HUES64 (cell line): ENCODE measurements at regions not wholly inside any gene's neighbourhood (a gene's known extent, or its start where the extent isn't known, plus 50 kb on each side); places are given as distances from the start of the nearest gene placed in this dataset.

Experiments used
- H3K27ac ChIP-seq: 2 replicates; pipeline ENCODE4 v1.7.0; 2013; ENCODE audit warnings: low read depth, low read length, inconsistent platforms
- H3K27me3 ChIP-seq: 2 replicates; pipeline ENCODE4 v1.6.1; 2013; ENCODE audit warnings: mild to moderate bottlenecking, low read length; ENCODE audit not compliant: insufficient read depth
- H3K36me3 ChIP-seq: 2 replicates; pipeline ENCODE4 v1.6.1; 2013; ENCODE audit warnings: mild to moderate bottlenecking, low read length; ENCODE audit not compliant: insufficient read depth
- H3K4me1 ChIP-seq: 2 replicates; pipeline ENCODE4 v1.6.1; 2013; ENCODE audit warnings: mild to moderate bottlenecking, low read length, moderate library complexity; ENCODE audit not compliant: insufficient read depth
- H3K4me3 ChIP-seq: 2 replicates; pipeline ENCODE4 v1.5.1; 2013; ENCODE audit warnings: mild to moderate bottlenecking, low read length, moderate library complexity
- H3K9ac ChIP-seq: 2 replicates; pipeline ENCODE4 v1.6.1; 2013; ENCODE audit warnings: mild to moderate bottlenecking, low read depth, low read length
- H3K9me3 ChIP-seq: 2 replicates; pipeline ENCODE4 v1.6.1; 2013; ENCODE audit warnings: low read depth, low read length; ENCODE audit not compliant: insufficient read depth
- whole genome bisulfite sequencing: fragments of 150-250, 120-280 bp; methylation state at CpG from one replicate; pipeline ENCODE4 v1.1.7; 2013; ENCODE audit warnings: missing lambda C conversion rate; 5-methylcytosine and 5-hydroxymethylcytosine counted together

GRCh38 chr3:166420071-166420470 is 582.8 kb upstream of the BCHE start:
- Histone ChIP-seq H3K36me3 (no peaks in the 10 kb centered on the region), H3K9me3 (no peaks in the 10 kb centered on the region), H3K27ac (no peak overlapping the region), H3K9ac (no peak overlapping the region), H3K4me1 (no peaks in the 10 kb centered on the region), H3K4me3 (no peak overlapping the region), H3K27me3 (no peaks in the 10 kb centered on the region)
- WGBS = no CpG with 5 or more reads among the region's 2 CpGs

- H3K36me3 ChIP-seq = no peaks in the 10 kb centered on the region
- H3K9me3 ChIP-seq = no peaks in the 10 kb centered on the region
- no peak overlapping the region for H3K4me3 ChIP-seq
- no peak overlapping the region for H3K9ac ChIP-seq
- WGBS = 100% methylated on average over 1 of the region's 1 CpG
- H3K4me1 ChIP-seq = no peaks in the 10 kb centered on the region
- no peaks in the 10 kb centered on the region for H3K27me3 ChIP-seq
- no peak overlapping the region for H3K27ac ChIP-seq
Measured at GRCh38 chr3:166405896-166406295, 568.7 kb upstream of the BCHE start.

- Histone ChIP-seq H3K36me3 (no peaks in the 10 kb centered on the region), H3K4me3 (no peak overlapping the region), H3K9me3 (no peaks in the 10 kb centered on the region)
Measured at GRCh38 chr3:166405465-166405864, 568.2 kb upstream of the BCHE start.

GRCh38 chr3:166390303-166390702 is 553.1 kb upstream of the BCHE start:
- Histone ChIP-seq H3K4me3 (no peak overlapping the region), H3K9me3 (no peaks in the 10 kb centered on the region), H3K4me1 (no peaks in the 10 kb centered on the region), H3K27me3 (no peaks in the 10 kb centered on the region), H3K27ac (no peak overlapping the region), H3K9ac (no peak overlapping the region), H3K36me3 (no peaks in the 10 kb centered on the region)

More at GRCh38 chr3:166405465-166405864, 568.2 kb upstream of the BCHE start:
- no peak overlapping the region for H3K9ac ChIP-seq
- no peaks in the 10 kb centered on the region for H3K27me3 ChIP-seq
- H3K4me1 ChIP-seq = no peaks in the 10 kb centered on the region
- H3K27ac ChIP-seq = no peak overlapping the region

- no peaks in the 10 kb centered on the region for H3K4me1 ChIP-seq
- 95% methylated on average over 1 of the region's 2 CpGs for WGBS
- H3K27me3 ChIP-seq = no peaks in the 10 kb centered on the region
- no peak overlapping the region for H3K9ac ChIP-seq
- H3K9me3 ChIP-seq = no peaks in the 10 kb centered on the region
- no peak overlapping the region for H3K27ac ChIP-seq
- no peak overlapping the region for H3K4me3 ChIP-seq
- no peaks in the 10 kb centered on the region for H3K36me3 ChIP-seq
Measured at GRCh38 chr3:166388321-166388720, 551.1 kb upstream of the BCHE start.

- WGBS = no CpG with 5 or more reads among the region's 1 CpG
- H3K27me3 ChIP-seq = no peaks in the 10 kb centered on the region
Measured at GRCh38 chr3:166372571-166373106, 535.4 kb upstream of the BCHE start.

GRCh38 chr3:166367947-166368533 is 530.8 kb upstream of the BCHE start:
- H3K27ac ChIP-seq = no peak overlapping the region
- no peaks in the 10 kb centered on the region for H3K4me1 ChIP-seq
- H3K9me3 ChIP-seq = no peaks in the 10 kb centered on the region
- 89% methylated on average over 2 of the region's 2 CpGs for WGBS
- no peaks in the 10 kb centered on the region for H3K36me3 ChIP-seq
- no peaks in the 10 kb centered on the region for H3K27me3 ChIP-seq
- no peak overlapping the region for H3K9ac ChIP-seq
- H3K4me3 ChIP-seq = no peak overlapping the region

More at GRCh38 chr3:166372571-166373106, 535.4 kb upstream of the BCHE start:
- Histone ChIP-seq H3K36me3 (no peaks in the 10 kb centered on the region), H3K9ac (no peak overlapping the region), H3K4me3 (no peak overlapping the region), H3K9me3 (no peaks in the 10 kb centered on the region), H3K4me1 (no peaks in the 10 kb centered on the region), H3K27ac (no peak overlapping the region)

- Histone ChIP-seq H3K4me3 (no peak overlapping the region), H3K4me1 (no peaks in the 10 kb centered on the region), H3K9me3 (no peaks in the 10 kb centered on the region), H3K27me3 (no peaks in the 10 kb centered on the region), H3K36me3 (no peaks in the 10 kb centered on the region), H3K9ac (no peak overlapping the region), H3K27ac (no peak overlapping the region)
- 70% methylated on average over 1 of the region's 2 CpGs for WGBS
Measured at GRCh38 chr3:166362698-166363097, 525.5 kb upstream of the BCHE start.

- Histone ChIP-seq H3K9ac (no peak overlapping the region), H3K27me3 (no peaks in the 10 kb centered on the region), H3K36me3 (no peaks in the 10 kb centered on the region), H3K4me1 (no peaks in the 10 kb centered on the region), H3K27ac (no peak overlapping the region), H3K4me3 (no peak overlapping the region), H3K9me3 (no peaks in the 10 kb centered on the region)
Measured at GRCh38 chr3:166360720-166361119, 523.5 kb upstream of the BCHE start.

- Histone ChIP-seq H3K9ac (no peak overlapping the region), H3K27me3 (no peaks in the 10 kb centered on the region), H3K27ac (no peak overlapping the region), H3K9me3 (peaks cover 4% of the 10 kb centered on the region; the same call in 1 of the 2 replicates), H3K4me3 (no peak overlapping the region), H3K36me3 (no peaks in the 10 kb centered on the region), H3K4me1 (no peaks in the 10 kb centered on the region)
- 92% methylated on average over 1 of the region's 1 CpG for WGBS
Measured at GRCh38 chr3:166351461-166351860, 514.2 kb upstream of the BCHE start.

GRCh38 chr3:166340604-166341266 is 503.5 kb upstream of the BCHE start:
- H3K4me3 ChIP-seq = no peak overlapping the region
- H3K27ac ChIP-seq = no peak overlapping the region
- H3K27me3 ChIP-seq = no peaks in the 10 kb centered on the region

More at GRCh38 chr3:166340604-166341266, 503.5 kb upstream of the BCHE start:
- no peaks in the 10 kb centered on the region for H3K4me1 ChIP-seq
- H3K36me3 ChIP-seq = no peaks in the 10 kb centered on the region
- H3K9ac ChIP-seq = no peak overlapping the region
- H3K9me3 ChIP-seq = no peaks in the 10 kb centered on the region
